ENCODE measurements at regions not wholly inside any gene's neighbourhood (a gene's known extent, or its start where the extent isn't known, plus 50 kb on each side); places are given as distances from the start of the nearest gene placed in this dataset.
A peak's percentile ranks its signal among the peaks of the same experiment; 100 is the strongest.

DNA sequence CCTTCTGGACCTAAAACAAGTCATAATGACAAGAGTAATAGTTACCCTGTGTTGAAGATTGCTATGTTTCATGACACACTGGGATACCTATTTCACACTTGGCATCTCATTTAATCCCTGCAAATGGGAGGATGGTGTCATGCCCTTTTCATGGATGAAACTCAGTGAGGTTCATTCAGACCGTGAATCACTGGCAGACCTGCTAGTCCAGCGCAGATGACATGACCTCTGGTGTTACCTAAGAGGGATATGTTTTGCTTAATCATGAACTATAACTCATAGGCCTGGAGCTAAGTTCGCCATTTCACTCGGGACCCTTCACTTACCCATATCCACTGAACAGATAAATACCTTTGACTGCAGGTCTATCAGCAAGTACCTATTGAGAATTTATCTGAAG, 286.6 kb upstream of the FMN2 start:
- DNase-seq = no peak

DNA sequence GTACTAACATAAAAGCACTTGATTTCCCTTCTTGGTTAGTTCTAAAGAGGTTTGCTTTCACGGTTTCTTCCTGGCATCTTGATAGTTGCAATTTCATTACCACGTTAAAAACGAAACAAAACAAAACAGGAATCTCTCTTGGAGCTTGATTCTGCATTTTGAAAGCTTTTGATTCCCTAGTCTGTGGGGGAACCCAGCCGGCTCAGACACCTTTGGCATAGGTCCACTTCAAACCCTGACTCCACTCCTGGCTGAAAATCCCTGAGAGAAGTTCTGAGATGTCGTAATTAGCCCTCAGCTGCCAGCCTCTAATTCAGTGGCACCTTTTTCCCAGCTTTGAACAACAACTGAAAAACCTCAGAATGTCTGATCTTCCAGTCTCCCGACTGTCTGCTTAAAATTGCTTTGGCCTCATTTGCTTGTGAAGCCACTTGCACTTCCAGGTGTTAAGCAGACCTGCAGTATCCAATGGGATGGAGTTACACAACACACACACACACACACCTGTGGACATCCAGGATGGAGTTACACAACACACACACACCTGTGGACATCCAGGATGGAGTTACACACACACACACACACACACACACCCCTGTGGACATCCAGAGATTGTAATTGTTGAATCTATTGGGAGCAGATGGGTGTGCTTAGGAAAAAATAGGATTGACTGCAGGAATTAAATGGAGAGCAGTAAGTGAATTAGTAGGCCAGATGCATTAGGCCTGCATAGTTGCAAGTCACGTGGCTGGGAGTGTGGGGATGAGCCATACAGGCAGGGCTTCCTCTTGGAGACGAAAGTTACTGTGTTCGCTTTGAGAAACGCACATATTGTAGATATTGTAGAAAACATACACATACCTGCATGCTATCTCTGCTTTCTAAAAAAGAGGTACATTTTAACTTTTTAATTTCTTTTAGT, 285.6 kb upstream of the FMN2 start:
- DNase-seq = no peak

DNA sequence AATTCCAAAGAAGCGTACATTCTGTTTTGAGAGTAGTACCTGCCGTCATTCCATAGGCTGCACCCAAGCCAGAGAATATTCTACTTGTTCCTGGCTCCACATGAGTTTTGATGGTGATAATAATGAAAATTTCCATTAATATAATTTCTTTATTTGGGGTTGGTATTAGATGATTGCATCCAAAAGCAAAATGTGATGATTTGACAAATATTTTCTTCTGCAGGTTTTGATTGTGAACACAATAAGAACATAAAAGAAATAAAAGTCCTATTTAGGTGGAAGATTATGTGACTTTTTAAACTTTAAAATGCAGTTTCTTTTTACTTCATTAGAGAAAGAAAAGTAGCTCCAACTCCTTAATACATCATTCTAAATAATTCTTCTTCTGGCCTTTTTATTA, 284.8 kb upstream of the FMN2 start:
- DNase-seq = no peak

DNA sequence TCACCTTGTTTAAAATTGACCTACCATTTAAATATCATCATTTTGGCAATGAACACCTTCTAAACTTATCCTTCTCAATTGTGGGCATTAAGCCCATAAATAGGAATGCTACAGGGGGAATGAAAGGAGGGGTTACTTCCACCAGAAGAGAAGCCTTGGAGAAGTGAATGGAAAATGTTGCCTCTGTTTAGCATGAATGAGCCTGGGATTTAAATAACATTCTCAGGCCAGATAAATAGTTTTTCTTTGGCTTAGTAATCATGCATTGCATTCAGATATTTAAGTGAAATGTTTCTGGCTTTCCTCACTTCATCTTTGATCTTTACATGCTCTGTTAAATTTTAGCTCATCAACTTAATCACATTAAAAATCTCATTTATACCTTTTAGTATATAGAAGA, 284.3 kb upstream of the FMN2 start:
- no peak for DNase-seq

DNA sequence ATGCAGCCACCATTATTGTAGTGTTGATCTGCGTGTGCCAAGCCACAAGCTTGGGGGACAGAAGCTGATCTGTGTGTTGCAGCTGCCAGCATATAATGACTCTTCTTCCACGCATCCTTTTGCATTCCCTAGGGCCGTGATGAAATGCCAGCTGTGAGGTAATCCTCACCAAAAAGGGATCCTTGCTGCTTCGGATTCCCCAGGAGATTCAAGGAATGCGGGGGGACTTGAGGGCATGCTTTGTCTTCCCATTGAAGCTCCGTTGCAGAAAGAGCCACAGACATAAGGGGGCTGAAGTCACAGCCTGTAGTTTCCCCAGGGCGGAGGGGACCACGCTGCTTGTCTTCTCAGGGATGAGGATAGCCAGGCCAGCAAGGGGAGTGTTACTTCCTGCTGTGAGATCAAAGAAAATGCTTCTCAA, 281.6 kb upstream of the FMN2 start:
- DNase-seq = peak; percentile 86

DNA sequence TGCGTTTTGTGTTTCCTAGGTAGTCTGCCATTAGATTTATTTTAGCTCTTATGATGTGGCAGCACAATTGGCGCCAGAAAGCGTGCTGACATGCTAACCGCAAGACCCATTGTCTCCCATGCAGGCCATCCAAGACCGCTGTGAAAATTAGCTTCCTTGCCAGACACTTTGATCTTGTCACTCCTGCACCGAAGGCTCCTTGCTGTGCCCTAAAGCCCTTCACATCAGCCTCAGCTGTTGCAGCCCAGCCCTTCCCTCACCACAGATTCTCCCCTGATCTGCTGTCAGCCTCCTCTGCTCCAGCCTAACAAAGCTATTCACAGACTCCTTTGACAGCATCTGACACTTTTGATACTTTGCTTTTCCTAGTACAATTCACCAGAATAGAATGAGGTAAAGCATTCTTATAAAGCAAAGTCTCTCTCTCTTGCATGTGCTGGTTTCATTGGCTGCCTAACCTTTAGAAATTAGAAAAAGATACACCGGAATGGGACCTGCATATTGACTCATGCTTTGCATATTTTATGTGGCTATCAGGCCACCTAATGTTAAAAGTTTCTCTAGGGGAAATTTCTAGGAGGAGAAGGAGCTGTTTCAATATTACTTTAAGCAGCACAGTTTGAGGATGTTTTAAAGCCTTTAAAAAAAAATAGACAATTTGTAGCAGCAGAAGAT, 280.3 kb upstream of the FMN2 start:
- peak; percentile 52 for DNase-seq

DNA sequence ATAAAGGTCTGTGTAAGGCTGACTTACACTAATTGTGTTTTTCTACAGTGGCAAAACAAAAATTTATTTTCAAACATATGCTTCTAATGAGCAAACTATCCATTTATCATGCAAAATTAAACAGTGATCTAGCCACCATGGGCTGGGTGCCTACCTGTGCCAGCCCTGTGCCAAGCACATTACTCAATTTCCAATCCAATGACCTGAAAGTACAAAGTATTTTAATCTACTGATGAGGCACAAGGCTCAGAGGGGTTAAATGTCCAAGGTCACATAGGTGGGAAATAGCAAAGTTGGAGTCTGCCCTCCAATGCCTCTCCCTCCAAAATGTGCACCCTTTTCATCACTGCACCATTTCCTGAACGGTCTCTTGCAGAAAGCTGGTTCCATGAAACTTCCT, 279.1 kb upstream of the FMN2 start:
- no peak for DNase-seq

DNA sequence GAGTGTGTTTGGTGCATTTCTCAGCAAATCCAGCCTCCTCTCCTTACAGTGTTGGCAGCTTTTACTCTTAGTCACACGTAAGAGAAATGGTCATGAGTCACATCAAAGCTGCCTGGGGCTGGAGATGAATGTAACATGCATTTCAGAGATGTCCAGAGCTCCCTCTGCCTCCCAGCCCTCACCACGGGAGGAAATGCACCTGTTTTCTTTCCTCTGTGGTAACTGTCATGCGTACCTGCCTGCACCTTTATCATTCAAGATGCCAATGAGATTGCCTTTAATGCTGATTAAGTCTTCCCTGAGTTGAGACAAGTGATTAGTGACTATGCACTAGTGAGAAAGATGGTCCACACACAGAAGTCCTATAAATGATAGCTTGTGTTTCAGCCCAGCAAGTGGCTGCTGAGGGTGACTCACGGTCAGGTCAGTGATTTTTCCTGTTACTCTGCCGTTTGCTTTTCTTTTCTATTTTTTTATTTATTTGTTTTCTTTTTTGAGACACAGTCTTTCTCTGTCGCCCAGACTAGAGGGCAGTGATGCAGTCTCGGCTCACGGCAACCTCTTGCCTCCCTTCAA, 277.3 kb upstream of the FMN2 start:
- peak; percentile 88 for DNase-seq

DNA sequence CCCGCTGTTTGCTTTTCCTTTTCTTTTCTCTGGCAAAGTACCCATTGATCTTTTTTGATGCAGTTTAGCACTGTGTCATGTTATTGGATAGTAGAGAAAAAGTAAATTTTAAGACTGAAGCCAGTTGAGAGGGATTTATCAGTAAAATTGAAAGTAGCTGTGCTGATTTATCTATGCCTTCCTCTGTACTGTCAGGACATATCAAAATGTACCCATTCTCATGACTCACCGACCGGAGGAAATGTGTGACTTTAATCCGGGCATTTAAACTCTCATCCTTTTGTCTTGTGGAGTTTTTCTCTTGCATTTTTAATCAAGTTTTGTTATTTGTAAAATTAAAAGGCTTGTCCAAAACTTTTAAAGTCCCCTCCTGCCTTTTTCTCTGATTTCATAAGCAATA, 276.6 kb upstream of the FMN2 start:
- DNase-seq = no peak

DNA sequence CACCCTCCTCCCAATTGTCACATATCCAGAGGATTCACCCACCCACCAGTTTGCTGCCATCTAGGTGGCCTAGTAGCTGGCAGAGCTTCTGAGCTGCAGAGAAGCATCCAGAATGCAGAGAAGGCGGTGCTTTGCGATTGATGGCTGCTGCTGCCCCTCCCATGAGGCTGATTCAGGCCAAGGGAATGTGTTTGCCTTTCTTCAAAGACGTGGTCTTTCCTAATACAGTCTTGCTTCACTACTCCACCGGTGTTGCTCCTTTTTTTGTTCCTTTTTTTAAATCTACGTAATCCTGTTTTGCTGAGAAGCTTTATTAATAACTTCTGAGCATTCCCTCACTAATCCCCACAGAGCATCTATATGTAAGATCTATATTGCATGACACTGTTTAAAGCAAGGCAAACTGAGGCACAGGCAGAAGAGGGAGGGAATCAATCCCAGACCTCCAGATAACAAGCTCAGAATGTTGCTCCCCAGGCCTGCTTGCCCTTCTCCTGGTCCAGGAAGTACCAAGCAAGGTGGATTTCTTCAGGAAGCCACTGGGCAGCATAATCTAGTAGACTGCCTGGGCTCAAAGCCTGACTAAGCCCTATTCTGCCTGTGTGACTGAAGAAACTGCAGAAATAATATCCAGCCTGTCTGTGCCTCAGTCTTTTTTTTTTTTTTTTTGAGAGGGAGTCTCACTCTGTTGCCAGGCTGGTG, 275.5 kb upstream of the FMN2 start:
- DNase-seq = peak; percentile 81

DNA sequence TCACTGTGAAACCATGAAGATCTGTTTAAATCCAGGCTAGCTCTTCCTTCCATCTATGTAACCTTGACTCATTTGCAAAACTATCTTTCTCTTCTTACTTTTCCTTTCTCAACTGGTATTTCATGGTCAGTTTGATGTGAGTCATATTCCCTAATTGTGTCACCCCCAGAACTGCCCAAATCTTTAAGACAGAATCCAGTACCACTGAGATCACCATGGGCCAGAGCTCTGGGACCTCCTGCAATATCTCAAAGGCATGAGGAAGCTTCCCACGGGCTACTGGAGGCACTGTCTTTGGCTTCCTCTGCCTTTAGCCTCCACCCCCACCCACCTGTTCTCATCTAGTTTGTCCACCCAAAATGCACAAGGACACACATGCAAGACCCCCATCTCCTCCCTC, 274.4 kb upstream of the FMN2 start:
- peak; percentile 13 for DNase-seq

DNA sequence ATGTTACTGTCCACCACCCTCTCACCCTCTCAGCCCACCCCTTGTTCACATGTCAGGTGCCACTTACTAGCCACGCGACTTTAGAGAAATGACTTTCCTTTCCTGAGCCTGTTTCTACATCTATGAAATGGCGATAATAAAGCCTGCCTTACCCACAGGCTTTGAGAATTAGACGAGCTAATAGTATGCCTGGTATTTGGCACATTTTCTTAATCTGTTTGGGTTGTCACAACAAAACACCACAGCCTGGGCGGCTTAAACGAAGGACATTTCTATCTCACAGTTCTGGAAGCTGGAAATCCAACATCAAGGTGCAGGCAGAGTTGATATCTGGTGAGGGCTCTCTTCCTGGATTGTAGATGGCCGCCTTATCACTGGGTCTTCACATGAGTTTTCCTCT, 273.9 kb upstream of the FMN2 start:
- no peak for DNase-seq

DNA sequence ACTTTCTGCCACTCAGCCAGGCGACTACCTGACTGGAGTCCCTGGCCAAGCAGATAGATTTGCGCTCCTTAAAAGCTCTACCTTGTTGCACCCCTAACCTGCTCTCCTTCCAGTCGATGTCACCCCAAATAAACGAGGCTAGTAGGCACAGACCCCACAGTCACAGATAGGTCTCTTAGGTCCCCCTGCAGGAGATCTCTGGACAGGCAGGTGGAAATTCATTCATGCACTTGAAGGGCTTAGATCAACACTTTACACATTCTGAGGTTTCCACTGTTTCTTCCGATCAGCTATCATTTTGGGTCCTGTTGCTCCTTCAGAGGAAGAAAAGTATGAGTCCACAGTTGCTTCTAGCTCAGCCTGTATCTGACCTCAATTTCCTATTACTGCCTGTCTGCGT, 272.6 kb upstream of the FMN2 start:
- DNase-seq = no peak

DNA sequence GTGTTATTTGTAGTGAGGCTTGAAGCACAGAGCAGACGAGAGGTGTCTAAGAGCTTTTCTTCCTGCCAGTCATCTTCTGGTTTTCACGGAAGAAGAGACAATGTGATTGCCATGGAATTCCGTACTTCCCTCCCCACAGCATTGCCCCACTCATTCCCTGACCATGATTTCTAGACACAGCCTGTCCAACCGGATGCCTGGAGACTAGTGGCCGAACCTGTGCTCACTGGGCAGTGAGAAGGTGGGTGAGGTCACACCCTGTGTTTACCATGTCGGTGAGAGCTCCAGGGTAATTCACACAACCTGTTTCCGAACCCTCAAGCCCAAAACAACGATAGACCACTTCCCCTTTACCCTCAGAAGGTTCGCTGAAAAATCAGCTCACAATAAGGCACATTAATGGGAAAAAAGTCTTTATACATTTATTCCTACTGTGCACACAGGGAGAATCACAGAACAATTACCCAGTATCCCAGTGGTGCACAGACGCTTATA, 271.9 kb upstream of the FMN2 start:
- no peak for DNase-seq

DNA sequence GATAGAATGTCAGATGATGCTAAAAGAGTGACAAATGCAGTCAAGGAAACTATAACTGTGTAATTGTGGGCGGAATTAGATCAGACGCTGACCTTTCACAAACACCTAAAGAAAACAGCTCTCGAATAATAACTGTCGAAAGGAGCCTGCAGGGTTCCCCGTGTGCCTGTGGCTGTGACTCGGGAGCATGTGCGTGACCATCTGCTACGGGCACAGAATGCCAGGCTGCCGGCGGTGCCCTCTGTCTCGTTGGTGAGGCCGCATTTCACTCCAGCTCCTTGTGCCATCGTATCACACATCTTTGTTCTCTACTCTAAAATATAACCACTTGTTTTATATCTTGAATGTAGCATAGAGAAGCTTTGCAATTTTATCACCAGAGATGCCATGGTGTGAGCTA, 267.8 kb upstream of the FMN2 start:
- DNase-seq = no peak

DNA sequence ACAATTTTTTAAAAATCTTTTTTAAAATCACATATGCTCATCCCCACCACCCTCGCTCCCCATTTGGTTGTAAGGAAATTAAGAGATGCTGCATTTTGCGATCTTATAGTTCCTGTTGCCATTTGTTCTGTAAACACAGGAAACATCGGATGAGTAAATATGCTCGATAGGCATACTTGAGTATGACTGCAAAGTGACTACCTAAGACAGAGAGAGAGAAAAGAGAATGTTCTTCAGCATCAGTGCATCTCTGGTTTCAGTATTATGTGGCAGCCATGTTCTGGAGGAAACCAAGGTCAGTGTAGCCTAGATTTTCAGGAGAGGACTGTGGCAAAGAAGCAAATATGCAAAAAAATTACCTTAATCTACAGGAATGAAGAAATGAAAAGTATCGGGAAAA, 265.5 kb upstream of the FMN2 start:
- DNase-seq = no peak

DNA sequence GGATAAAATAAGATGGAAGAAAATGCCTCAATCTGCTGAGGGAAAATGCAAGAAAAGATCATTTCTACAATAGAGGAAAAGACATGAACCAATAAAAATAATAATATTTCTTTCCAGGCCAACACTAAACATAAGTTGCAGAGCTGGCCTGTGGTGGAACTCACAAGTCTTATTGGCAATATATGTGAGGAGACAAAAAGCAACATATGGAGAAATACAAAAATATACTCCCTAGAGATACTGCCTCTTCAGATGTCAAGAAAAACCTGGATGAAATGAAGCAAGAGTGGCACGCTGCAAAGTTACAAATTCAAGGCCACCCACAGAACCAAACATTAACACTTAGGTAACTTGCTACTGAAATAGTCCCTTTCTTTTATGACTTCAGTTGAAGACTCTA, 264.9 kb upstream of the FMN2 start:
- DNase-seq = no peak

DNA sequence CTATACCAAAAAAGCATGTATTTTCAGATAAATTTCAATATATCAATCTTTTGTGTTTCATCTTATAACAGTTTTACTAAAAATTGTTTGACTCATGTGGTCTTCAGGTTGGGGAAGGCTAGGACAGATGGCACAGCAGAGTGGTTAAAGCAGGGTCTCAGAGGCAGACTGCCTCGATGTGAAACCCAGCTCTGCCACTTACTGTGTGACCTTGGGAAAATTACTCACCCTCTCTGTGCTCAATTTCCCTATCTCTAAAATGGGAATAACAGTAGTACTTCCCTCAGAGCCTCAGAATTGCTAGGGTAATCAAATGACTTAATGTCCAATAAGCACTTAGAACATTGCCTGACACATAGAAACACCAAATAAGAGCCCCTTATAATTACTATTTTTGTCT, 262.1 kb upstream of the FMN2 start:
- DNase-seq = no peak

DNA sequence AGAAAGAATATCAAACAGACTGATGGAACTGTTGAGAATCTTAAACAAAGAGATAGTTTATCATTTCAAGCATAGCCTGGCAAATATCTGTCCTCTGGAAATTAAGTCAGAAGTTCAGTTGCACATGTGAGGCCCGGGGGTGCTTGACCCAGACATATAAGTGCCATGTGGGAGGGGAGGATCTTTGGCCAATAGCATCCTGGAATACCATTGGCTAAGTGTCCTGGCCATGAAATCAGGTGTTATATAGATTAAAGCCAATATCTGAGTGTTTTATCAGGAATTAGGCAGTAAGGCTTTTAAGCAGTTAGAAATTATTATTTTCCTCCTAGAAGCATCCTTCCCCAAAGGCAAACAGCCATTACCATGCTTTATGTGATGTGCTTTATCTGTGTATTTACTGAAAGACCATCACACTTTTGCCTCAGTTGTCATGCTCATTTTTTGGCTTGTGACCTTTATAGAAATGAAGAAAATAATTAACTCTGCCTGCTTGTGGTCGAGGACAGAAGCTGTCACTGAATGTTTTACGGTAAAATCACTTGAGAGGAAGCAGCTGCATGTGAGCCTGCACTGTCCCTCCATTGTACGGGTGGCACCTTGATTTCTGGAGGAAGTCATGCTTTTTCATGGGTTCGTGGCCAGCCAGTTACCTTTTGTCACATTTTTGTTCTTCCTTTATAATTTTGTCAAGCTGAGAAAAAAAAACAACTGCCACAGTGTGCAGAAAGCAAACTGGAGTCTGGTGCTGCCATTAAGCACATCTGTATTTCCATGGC, 259.9 kb upstream of the FMN2 start:
- DNase-seq = no peak

DNA sequence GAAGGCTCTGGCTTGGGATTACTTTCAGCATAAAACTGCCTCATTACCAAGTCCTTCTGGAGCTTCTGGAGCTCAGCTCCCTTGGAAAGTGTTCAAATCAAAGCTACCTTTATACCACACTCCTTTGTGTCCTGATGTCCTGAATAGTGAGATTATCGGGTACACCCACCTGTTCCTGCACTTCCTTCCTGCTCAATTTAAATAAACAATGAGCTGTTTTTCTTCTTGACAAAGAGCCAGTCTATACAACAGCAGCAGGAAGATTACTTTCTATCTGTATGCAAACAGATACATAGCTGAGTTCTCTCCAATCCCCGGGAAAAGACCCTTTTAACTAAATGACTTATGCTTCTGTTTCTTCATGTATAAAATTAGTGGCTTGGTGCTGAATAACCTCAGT, 258.0 kb upstream of the FMN2 start:
- no peak for DNase-seq

DNA sequence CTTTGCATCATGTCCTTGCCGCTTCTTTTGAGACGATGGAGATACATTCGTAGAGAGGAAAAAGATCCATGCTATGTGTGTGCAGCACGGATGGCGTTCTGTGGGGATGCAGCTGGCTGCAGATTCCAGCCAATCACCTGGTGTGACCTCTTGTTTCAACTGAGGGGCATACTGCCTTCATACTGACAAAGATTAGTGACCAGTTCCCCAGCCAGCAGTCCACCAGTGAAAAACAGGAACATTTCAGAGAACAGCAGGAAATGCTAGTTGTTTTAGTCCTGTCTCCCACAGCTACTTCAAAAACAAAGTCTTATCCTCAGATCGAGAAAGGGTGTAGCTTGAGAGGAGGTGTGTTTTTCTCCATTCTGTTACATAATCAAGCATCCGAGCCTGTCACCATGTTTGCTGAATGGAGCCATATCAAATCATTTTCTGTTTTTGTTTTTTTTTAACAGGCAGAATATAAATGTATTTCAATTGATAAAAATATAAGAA, 255.7 kb upstream of the FMN2 start:
- no peak for DNase-seq

DNA sequence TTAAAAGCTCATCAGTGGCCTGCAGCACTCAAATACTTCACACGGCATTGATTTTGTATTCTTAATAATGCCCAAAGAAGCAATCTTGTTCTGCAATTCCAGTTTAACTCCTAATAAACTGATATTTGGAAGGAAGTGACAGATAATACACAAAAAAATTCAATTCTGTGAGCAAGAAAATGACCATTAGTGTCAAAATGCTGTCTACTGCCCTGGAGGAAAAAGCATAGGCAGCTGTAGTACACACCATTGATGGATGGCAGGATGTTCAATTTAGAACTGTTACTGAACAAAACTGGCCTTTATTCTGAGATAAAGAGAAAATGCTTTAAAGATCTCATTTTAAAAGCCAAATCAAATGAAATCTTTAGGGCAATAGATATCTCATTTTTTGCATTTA, 251.3 kb upstream of the FMN2 start:
- no peak for DNase-seq

Measured in fibroblast of skin of right biceps (primary cell).